Dermis microvascular lymphatic vessel endothelial cell (primary cell): ENCODE measurements at regions not wholly inside any gene's neighbourhood (a gene's known extent, or its start where the extent isn't known, plus 50 kb on each side); places are given as distances from the start of the nearest gene placed in this dataset.
"Not testable (repeated sequence)": the region's sequence is repeated elsewhere in the genome, so short reads cannot be mapped to it uniquely, and the experiment has no call there.

ENCODE experiments used
- DNase-seq, 2 donors: peaks; one replicate each; pipeline versions ENCODE4 v3.0.0 to v3.0.0-alpha.2; 2010; ENCODE audit warnings: low read depth in 2 of 2

DNA sequence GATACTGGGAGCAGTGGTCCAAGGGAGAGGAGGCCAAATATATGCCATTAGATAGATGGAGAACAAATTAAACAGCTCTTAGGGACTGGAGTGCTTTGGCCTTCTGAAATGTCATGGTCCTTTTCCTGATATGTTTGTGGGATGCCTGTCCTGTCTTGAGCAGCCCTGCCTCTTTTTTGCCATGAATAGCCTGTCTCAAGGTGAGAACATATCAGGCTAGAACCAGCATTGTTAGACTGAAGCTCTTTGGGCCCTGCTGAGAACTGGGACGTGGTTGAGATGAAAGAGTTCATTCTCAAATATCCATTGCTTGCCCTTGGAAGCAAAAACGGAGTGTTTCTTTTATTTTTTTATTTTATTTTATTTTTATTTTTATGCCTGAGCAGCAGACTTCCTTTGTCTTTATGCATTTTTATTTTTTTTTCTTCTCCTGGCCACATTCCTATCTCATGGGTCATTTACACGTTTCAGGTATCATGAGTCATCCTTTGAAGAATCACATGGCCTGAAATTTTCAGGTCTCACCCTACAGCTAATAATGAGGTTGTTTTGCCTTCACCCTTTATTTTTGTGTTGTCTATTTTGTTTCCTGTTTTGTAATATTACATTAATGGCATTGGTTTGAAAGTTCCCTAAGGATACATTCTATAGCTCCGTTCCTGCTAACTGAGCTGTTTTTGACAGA, 371.4 kb downstream of the PSAT1 start:
- DNase-seq: peak; percentile 6 to 44

- peak in 1 of 2 donors; percentile 1 for DNase-seq
Observed at GRCh38 chr9:78669591-78669990, 372.7 kb downstream of the PSAT1 start.

- DNase-seq: no peak
Observed at GRCh38 chr9:78671785-78672184, 374.9 kb downstream of the PSAT1 start.

- no peak for DNase-seq
Observed at GRCh38 chr9:78674874-78675273, 377.9 kb downstream of the PSAT1 start.

GRCh38 chr9:78676009-78676408, 379.1 kb downstream of the PSAT1 start:
- no peak for DNase-seq

GRCh38 chr9:78676623-78677022, 379.7 kb downstream of the PSAT1 start:
- DNase-seq: no peak

DNA sequence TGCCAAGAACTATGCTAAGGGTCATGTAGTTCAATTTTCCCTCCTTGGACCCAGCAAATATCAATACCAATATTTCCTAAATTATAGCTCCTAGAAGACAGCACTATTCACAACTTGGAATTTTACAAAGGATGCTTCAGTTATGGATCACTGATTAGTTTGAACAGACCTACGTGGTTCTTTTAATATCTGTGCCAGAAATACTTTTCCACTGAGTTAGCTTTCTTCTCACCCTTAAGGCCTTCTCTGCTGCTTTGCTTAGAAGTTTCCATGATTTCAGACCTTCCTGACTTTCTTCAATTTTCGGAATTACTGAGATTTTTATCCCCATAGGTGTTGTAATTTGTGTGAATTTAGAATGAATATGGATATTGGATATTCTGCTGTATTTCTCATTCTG, 380.4 kb downstream of the PSAT1 start:
- no peak for DNase-seq

GRCh38 chr9:78678877-78679276, 382.0 kb downstream of the PSAT1 start:
- DNase-seq: no peak

- no peak for DNase-seq
Observed at GRCh38 chr9:78680196-78680595, 383.3 kb downstream of the PSAT1 start.

DNA sequence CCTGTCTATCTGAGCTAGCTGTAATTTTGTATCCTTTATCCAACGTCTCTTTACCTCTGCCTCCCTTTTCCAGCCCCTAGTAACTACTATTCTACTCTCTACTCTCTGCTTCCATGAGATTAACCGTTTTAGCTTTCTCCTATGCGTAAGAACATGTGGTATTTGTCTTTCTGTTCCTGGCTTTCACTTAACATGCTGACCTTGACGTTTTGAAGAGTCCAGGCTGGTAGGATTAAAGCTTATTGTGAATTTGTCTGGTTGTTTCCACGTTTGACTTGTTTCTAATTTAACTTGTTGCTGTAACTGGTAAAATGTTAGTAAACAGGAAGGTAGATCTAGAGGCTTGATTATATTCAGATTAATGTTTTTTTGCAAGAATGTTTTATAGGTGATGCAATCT, 385.3 kb downstream of the PSAT1 start:
- no peak for DNase-seq

DNA sequence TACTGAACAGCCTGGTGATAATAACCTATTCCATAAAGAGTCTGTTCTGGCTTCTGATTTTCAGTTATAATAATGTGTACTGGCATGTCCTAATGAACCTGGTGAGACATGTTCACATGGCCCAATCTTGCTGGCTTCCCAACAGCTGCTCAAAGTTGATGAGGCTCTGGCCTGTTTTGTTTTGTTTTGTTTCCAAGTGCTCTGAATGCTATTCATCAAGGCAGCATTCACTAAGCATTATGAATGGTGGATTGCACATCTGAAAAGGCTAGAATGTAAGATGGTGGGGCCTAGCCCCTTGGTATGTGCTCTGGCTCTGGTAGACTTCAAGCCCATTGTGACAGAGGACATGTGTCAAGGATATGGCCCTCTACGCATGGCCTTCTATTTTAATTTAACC, 388.5 kb downstream of the PSAT1 start:
- DNase-seq: no peak

- DNase-seq: no peak
Observed at GRCh38 chr9:78688796-78689195, 391.9 kb downstream of the PSAT1 start.

- no peak for DNase-seq
Observed at GRCh38 chr9:78691542-78691941, 394.6 kb downstream of the PSAT1 start.

- DNase-seq: no peak
Observed at GRCh38 chr9:78692871-78693270, 395.9 kb downstream of the PSAT1 start.

- no peak for DNase-seq
Observed at GRCh38 chr9:78694974-78695373, 398.0 kb downstream of the PSAT1 start.

DNA sequence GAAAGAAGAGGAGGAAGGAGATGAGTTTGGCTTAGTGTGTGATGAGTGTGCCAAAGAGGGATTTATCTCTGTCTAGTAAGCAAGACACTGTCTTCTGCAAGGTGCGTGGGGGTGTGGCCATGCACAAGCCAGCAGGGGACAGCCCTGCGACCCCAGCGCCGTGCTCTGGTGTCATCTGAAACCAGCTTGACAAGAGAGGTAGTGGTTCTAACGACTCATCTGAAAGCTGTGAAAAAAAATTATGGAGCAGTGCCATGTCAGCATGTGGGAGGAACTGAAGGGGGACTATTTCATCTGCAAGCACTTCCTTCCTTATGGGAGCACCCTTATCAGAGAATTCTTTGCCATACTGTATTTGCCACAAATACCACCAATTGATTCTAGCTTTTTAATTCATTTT, 398.6 kb downstream of the PSAT1 start:
- no peak for DNase-seq

DNA sequence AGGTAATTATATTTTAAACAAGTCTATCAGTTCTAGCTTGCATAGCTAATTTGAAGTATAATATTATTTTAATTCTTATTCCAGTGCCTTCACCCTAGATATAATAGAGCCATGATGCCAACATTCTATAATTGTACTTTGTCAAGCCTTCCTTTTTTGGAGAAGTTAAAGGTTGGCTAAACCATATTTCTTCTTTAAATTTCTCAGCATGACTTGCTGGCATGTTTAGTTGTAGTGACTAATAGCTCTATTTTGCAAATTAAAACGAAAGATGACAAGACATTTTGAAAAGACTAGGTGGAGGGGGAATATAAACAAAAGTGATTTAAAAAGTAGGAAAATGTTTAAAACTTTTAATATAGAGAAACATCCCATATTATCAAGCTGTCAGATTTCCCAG, 400.7 kb downstream of the PSAT1 start:
- DNase-seq: no peak

DNA sequence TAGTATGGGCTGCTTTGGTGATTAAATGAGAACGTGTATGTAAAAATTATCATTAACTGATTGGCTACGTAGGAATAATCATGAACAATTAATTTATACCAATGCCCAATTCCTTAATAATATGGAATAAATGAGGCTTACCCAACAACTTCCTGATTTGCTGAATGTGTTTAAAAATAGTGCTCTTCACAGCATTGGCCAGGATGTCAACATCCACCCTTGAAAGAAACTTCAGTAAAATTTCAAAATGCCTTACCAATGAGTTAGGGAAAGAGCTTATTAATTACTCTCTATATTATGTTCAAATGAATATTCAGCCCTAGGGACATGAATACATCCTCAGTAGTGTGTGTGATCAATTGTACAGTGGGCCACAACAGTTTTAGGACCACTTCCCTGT, 401.4 kb downstream of the PSAT1 start:
- no peak for DNase-seq

- not testable (repeated sequence) for DNase-seq
Observed at GRCh38 chr9:78699217-78699616, 402.3 kb downstream of the PSAT1 start.

- DNase-seq: not testable (repeated sequence)
Observed at GRCh38 chr9:78704153-78704552, 407.2 kb downstream of the PSAT1 start.

- DNase-seq: no peak
Observed at GRCh38 chr9:78707080-78707479, 410.2 kb downstream of the PSAT1 start.

DNA sequence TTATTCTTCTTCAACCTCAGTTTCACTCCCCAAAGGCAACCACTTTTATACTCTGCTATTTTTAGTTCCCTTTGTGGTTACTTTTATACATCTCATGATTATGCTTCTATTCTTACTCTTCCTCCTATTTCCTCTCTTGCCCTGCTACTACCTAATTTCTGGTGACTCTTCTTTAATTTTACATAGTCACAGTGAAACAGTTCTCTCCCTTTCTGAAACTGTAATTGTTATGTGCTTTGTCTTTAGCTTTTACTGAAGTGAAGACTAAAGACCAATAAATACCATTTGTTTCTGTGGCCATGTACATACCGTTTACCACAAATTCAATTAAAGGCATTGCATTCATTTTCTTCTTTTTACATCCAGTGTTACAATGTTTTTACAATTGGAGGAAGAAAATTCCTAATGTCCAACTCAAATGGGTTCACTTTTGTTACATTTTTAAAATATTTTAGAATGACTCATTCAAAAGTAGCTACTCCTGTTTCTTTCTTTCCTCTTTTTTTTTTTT, 410.6 kb downstream of the PSAT1 start:
- no peak for DNase-seq

GRCh38 chr9:78712903-78713613, 416.1 kb downstream of the PSAT1 start:
- DNase-seq: no peak
